H9 (cell line): ENCODE measurements at regions not wholly inside any gene's neighbourhood (a gene's known extent, or its start where the extent isn't known, plus 50 kb on each side); places are given as distances from the start of the nearest gene placed in this dataset.

Source experiments
- DNase-seq: peaks from one replicate; pipeline ENCODE4 v3.0.0-alpha.2; 2017
- H2AFZ ChIP-seq: one replicate; pipeline ENCODE4 v1.6.1; 2013; ENCODE audit warnings: mild to moderate bottlenecking, low read length, control low read depth, moderate library complexity
- H2AK5ac ChIP-seq: 2 replicates; pipeline ENCODE4 v1.6.1; 2013; ENCODE audit warnings: low read length, control low read depth, mixed read lengths; ENCODE audit not compliant: insufficient read length
- H2BK120ac ChIP-seq: one replicate; pipeline ENCODE4 v1.6.1; 2013; ENCODE audit warnings: low read depth, mild to moderate bottlenecking, low read length, control low read depth, inconsistent platforms; ENCODE audit not compliant: poor library complexity, severe bottlenecking
- H2BK12ac ChIP-seq: 2 replicates; pipeline ENCODE4 v1.6.1; 2013; ENCODE audit warnings: low read length, control low read depth, mixed read lengths, low read depth; ENCODE audit not compliant: insufficient read length
- H2BK15ac ChIP-seq: 2 replicates; pipeline ENCODE4 v1.6.1; 2013; ENCODE audit warnings: low read depth, low read length, control low read depth
- H2BK20ac ChIP-seq: one replicate; pipeline ENCODE4 v1.6.1; 2013; ENCODE audit warnings: low read depth, mild to moderate bottlenecking, low read length, control low read depth, inconsistent platforms; ENCODE audit not compliant: poor library complexity, severe bottlenecking
- H2BK5ac ChIP-seq: 2 replicates; pipeline ENCODE4 v1.6.1; 2013; ENCODE audit warnings: low read length, control low read depth, mixed read lengths; ENCODE audit not compliant: insufficient read length
- H3K14ac ChIP-seq: 2 replicates; pipeline ENCODE4 v1.6.1; 2013; ENCODE audit warnings: low read length, control low read depth; ENCODE audit not compliant: insufficient read depth
- H3K18ac ChIP-seq: 2 replicates; pipeline ENCODE4 v1.6.1; 2013; ENCODE audit warnings: low read depth, mild to moderate bottlenecking, mixed read lengths, low read length, control low read depth; ENCODE audit not compliant: insufficient read length
- H3K23ac ChIP-seq: 2 replicates; pipeline ENCODE4 v1.6.1; 2013; ENCODE audit warnings: low read length, control low read depth, mixed read lengths, low read depth; ENCODE audit not compliant: insufficient read length
- H3K23me2 ChIP-seq: 2 replicates; pipeline ENCODE4 v1.6.1; 2013; ENCODE audit warnings: low read depth, mild to moderate bottlenecking, mixed read lengths, low read length, control low read depth; ENCODE audit not compliant: insufficient read length, poor library complexity, severe bottlenecking
- H3K27ac ChIP-seq: 2 replicates; pipeline ENCODE4 v1.5.1; 2013; ENCODE audit warnings: low read length, control low read depth, mixed read lengths, low read depth; ENCODE audit not compliant: insufficient read length
- H3K27me3 ChIP-seq: 2 replicates; pipeline ENCODE4 v1.6.1; 2013; ENCODE audit warnings: low read length, control low read depth, inconsistent platforms; ENCODE audit not compliant: insufficient read depth
- H3K4ac ChIP-seq: 2 replicates; pipeline ENCODE4 v1.6.1; 2013; ENCODE audit warnings: low read depth, mild to moderate bottlenecking, control low read depth, inconsistent platforms, low read length, moderate library complexity
- H3K4me1 ChIP-seq: 2 replicates; pipeline ENCODE4 v1.6.1; 2013; ENCODE audit warnings: low read length, control low read depth, inconsistent platforms; ENCODE audit not compliant: insufficient read depth
- H3K4me2 ChIP-seq: 2 replicates; pipeline ENCODE4 v1.6.1; 2013; ENCODE audit warnings: low read length, control low read depth, mixed read lengths; ENCODE audit not compliant: insufficient read length, insufficient read depth
- H3K56ac ChIP-seq: 2 replicates; pipeline ENCODE4 v1.6.1; 2013; ENCODE audit warnings: low read depth, mild to moderate bottlenecking, mixed read lengths, low read length, control low read depth; ENCODE audit not compliant: insufficient read length
- H3K79me1 ChIP-seq: 2 replicates; pipeline ENCODE4 v1.6.1; 2013; ENCODE audit warnings: low read depth, mild to moderate bottlenecking, moderate library complexity, low read length, control low read depth, inconsistent platforms; ENCODE audit not compliant: insufficient read depth, poor library complexity, severe bottlenecking
- H3K79me2 ChIP-seq: 2 replicates; pipeline ENCODE4 v1.6.1; 2013; ENCODE audit warnings: low read length, control low read depth, inconsistent platforms; ENCODE audit not compliant: insufficient read depth
- H3K9ac ChIP-seq: 2 replicates; pipeline ENCODE4 v1.6.1; 2013; ENCODE audit warnings: low read length, control low read depth, mixed read lengths; ENCODE audit not compliant: insufficient read length; ENCODE audit errors: extremely low read depth
- H3K9me3 ChIP-seq: one replicate; pipeline ENCODE4 v1.6.1; 2013; ENCODE audit warnings: low read depth, low read length, inconsistent platforms; ENCODE audit not compliant: control insufficient read depth
- H3T11ph ChIP-seq: one replicate; pipeline ENCODE4 v1.6.1; 2013; ENCODE audit warnings: mild to moderate bottlenecking, low read length, control low read depth, inconsistent platforms
- H4K20me1 ChIP-seq: one replicate; pipeline ENCODE4 v1.6.1; 2013; ENCODE audit not compliant: control insufficient read depth, insufficient read length, insufficient read depth
- H4K5ac ChIP-seq: 2 replicates; pipeline ENCODE4 v1.6.1; 2013; ENCODE audit warnings: low read depth, mild to moderate bottlenecking, mixed read lengths, low read length, control low read depth; ENCODE audit not compliant: insufficient read length
- H4K8ac ChIP-seq: replicated peaks from 2 replicates; pipeline ENCODE4 v1.6.1; 2013; ENCODE audit warnings: low read length, control low read depth, mixed read lengths, low read depth; ENCODE audit not compliant: insufficient read length
- H4K91ac ChIP-seq: 2 replicates; pipeline ENCODE4 v1.6.1; 2013; ENCODE audit warnings: low read depth, mild to moderate bottlenecking, moderate library complexity, mixed read lengths, low read length, control low read depth; ENCODE audit not compliant: insufficient read length
- H3K27ac Mint-ChIP-seq, 3 experiments: 2 replicates in 2 of 3; 3 replicates in 1 of 3; pipeline ENCODE4 v1.8.0; 2020 to 2021; ENCODE audit warnings: mixed read lengths in 3 of 3, mild to moderate bottlenecking in 1 of 3, moderate library complexity in 1 of 3
- H3K27me3 Mint-ChIP-seq: 2 replicates; pipeline ENCODE4 v1.8.0; 2021; ENCODE audit warnings: low read depth, mild to moderate bottlenecking, moderate library complexity, mixed read lengths
- H3K36me3 Mint-ChIP-seq, 3 experiments: 2 replicates in 2 of 3; 3 replicates in 1 of 3; pipeline ENCODE4 v1.8.0; 2020 to 2021; ENCODE audit warnings: low read depth in 3 of 3, mixed read lengths in 3 of 3; ENCODE audit not compliant: insufficient read depth in 1 of 3
- H3K4me1 Mint-ChIP-seq, 2 experiments: 2 replicates each; pipeline ENCODE4 v1.8.0; 2020; ENCODE audit warnings: mixed read lengths in 2 of 2
- H3K4me3 Mint-ChIP-seq, 2 experiments: 2 replicates in 1 of 2; 3 replicates in 1 of 2; pipeline ENCODE4 v1.8.0; 2020 to 2021; ENCODE audit warnings: mild to moderate bottlenecking in 2 of 2, mixed read lengths in 2 of 2, moderate library complexity in 1 of 2
- H3K9me3 Mint-ChIP-seq, 2 experiments: 2 replicates in 1 of 2; 3 replicates in 1 of 2; pipeline ENCODE4 v1.8.0; 2020; ENCODE audit warnings: mild to moderate bottlenecking in 2 of 2, mixed read lengths in 2 of 2, moderate library complexity in 1 of 2
- WGBS: extraction: QIAGEN DNeasy Blood & Tissue Kit; methylation state at CpG from one replicate; pipeline ENCODE4 v1.1.7; 2013; ENCODE audit warnings: missing lambda C conversion rate, low lambda C conversion rate, mixed read lengths; ENCODE audit not compliant: insufficient read length; ENCODE audit errors: extremely low coverage; 5-methylcytosine and 5-hydroxymethylcytosine counted together
- TF ChIP-seq, protein P1 (sequence below): fragments of 200-600 bp; sonication (generic); conservative IDR thresholded peaks from 3 replicates; pipeline ENCODE4 v1.8.0; 2021; ENCODE audit warnings: antibody characterized with exemption, mild to moderate bottlenecking

- H3K9ac ChIP-seq = no peak overlapping the region
- Mint-ChIP-seq H3K27ac (no peak overlapping the region), H3K9me3 (no peaks in the 10 kb centered on the region), H3K4me1 (peaks cover 0 to 5% of the 10 kb centered on the region in 2 experiments; a peak in 2 of 4 replicates), H3K36me3 (no peaks in the 10 kb centered on the region), H3K27me3 (peaks cover 9% of the 10 kb centered on the region), H3K4me3 (no peak overlapping the region)
- H2BK12ac ChIP-seq = no peak overlapping the region
- WGBS = no CpG with 5 or more reads among the region's 2 CpGs
- TF ChIP-seq, protein P1, sequence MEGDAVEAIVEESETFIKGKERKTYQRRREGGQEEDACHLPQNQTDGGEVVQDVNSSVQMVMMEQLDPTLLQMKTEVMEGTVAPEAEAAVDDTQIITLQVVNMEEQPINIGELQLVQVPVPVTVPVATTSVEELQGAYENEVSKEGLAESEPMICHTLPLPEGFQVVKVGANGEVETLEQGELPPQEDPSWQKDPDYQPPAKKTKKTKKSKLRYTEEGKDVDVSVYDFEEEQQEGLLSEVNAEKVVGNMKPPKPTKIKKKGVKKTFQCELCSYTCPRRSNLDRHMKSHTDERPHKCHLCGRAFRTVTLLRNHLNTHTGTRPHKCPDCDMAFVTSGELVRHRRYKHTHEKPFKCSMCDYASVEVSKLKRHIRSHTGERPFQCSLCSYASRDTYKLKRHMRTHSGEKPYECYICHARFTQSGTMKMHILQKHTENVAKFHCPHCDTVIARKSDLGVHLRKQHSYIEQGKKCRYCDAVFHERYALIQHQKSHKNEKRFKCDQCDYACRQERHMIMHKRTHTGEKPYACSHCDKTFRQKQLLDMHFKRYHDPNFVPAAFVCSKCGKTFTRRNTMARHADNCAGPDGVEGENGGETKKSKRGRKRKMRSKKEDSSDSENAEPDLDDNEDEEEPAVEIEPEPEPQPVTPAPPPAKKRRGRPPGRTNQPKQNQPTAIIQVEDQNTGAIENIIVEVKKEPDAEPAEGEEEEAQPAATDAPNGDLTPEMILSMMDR = no peak
- no peak overlapping the region for H2BK20ac ChIP-seq
- H4K5ac ChIP-seq = no peak overlapping the region
- H3T11ph ChIP-seq = no peak overlapping the region
- H3K56ac ChIP-seq = no peak overlapping the region
- H4K8ac ChIP-seq = no peak overlapping the region
- no peaks in the 10 kb centered on the region for H3K4me1 ChIP-seq
- H3K27me3 ChIP-seq = no peaks in the 10 kb centered on the region; the same call in 1 of the 2 replicates
- H3K9me3 ChIP-seq = no peaks in the 10 kb centered on the region
- no peaks in the 10 kb centered on the region for H3K23me2 ChIP-seq
- no peaks in the 10 kb centered on the region for H3K79me2 ChIP-seq
- no peak overlapping the region for H3K27ac ChIP-seq
- H2AFZ ChIP-seq = no peak overlapping the region
- no peak overlapping the region for H3K14ac ChIP-seq
- no peak overlapping the region for H3K18ac ChIP-seq
- no peak for DNase-seq
- no peak overlapping the region for H2BK15ac ChIP-seq
- no peak overlapping the region for H2BK5ac ChIP-seq
- H3K4ac ChIP-seq = no peak overlapping the region
- no peak overlapping the region for H3K4me2 ChIP-seq
- H2BK120ac ChIP-seq = no peak overlapping the region
- H3K23ac ChIP-seq = no peak overlapping the region
- no peak overlapping the region for H4K91ac ChIP-seq
- no peaks in the 10 kb centered on the region for H4K20me1 ChIP-seq
- H3K79me1 ChIP-seq = no peaks in the 10 kb centered on the region
- H2AK5ac ChIP-seq = no peak overlapping the region
Measured at GRCh38 chr15:69971771-69972170, 125.9 kb downstream of the TLE3 start.
